ENCODE measurements at regions not wholly inside any gene's neighbourhood (a gene's known extent, or its start where the extent isn't known, plus 50 kb on each side); places are given as distances from the start of the nearest gene placed in this dataset.

DNA sequence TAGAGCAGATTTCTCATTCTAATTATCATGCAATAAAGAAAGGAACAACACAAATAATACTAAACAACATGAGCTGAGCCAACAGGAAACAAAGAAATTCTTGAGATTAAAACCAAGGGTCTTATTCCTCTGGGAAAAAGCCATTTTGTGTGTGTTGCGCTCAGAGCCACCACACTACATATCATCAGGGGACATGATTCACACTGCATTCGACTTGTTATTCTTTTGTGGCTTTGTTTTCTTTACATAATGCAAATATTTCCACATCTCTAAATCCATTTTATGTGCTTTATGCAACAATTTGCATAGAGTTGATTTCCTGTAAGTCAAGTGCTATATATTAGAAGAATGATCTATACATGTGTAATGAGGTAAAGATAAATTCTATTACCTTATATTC lies 719.6 kb downstream of the TBC1D32 start:
- Histone ChIP-seq H3K9me3 (ENCODE audit: low read length) (no peaks in the 10 kb centered on the region), H3K36me3 (ENCODE audit: insufficient read depth, low read length) (no peaks in the 10 kb centered on the region), H3K4me3 (ENCODE audit: low read length) (no peak overlapping the region), H2AFZ (ENCODE audit: low read depth, low read length) (no peak overlapping the region), H3K27me3 (ENCODE audit: insufficient read depth, low read depth, low read length) (no peaks in the 10 kb centered on the region), H3K9ac (ENCODE audit: low read length) (no peak overlapping the region), H4K20me1 (ENCODE audit: insufficient read depth) (no peaks in the 10 kb centered on the region), H3K27ac (ENCODE audit: low read length) (no peak overlapping the region), H3K4me2 (ENCODE audit: low read length) (no peak overlapping the region), H3K79me2 (replicated peaks; ENCODE audit: insufficient read depth, low read length) (no peaks in the 10 kb centered on the region), H3F3A (ENCODE audit: insufficient read depth, low read length, poor library complexity, severe bottlenecking) (no peaks in the 10 kb centered on the region), H3K9me2 (ENCODE audit: insufficient read depth, low read length) (no peaks in the 10 kb centered on the region)
- TF ChIP-seq, protein P1, sequence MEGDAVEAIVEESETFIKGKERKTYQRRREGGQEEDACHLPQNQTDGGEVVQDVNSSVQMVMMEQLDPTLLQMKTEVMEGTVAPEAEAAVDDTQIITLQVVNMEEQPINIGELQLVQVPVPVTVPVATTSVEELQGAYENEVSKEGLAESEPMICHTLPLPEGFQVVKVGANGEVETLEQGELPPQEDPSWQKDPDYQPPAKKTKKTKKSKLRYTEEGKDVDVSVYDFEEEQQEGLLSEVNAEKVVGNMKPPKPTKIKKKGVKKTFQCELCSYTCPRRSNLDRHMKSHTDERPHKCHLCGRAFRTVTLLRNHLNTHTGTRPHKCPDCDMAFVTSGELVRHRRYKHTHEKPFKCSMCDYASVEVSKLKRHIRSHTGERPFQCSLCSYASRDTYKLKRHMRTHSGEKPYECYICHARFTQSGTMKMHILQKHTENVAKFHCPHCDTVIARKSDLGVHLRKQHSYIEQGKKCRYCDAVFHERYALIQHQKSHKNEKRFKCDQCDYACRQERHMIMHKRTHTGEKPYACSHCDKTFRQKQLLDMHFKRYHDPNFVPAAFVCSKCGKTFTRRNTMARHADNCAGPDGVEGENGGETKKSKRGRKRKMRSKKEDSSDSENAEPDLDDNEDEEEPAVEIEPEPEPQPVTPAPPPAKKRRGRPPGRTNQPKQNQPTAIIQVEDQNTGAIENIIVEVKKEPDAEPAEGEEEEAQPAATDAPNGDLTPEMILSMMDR (IDR thresholded peaks at IDR 0.05; ENCODE audit: poor library complexity, severe bottlenecking) = no peak
- TF ChIP-seq RAD21 (conservative IDR thresholded peaks at IDR 0.05) (no peak), EZH2 (IDR thresholded peaks at IDR 0.05; ENCODE audit: borderline replicate concordance, insufficient read depth, low read length, poor library complexity, severe bottlenecking) (no peak), TAF1 (IDR thresholded peaks at IDR 0.05; ENCODE audit: low read depth) (no peak), SMC3 (conservative IDR thresholded peaks at IDR 0.05; ENCODE audit: poor library complexity) (no peak), POLR2AphosphoS5 (IDR thresholded peaks at IDR 0.05) (no peak), MXI1 (conservative IDR thresholded peaks at IDR 0.05; ENCODE audit: poor library complexity, severe bottlenecking) (no peak), EP300 (conservative IDR thresholded peaks at IDR 0.05; ENCODE audit: poor library complexity, severe bottlenecking) (no peak)
- TF ChIP-seq, protein P2, sequence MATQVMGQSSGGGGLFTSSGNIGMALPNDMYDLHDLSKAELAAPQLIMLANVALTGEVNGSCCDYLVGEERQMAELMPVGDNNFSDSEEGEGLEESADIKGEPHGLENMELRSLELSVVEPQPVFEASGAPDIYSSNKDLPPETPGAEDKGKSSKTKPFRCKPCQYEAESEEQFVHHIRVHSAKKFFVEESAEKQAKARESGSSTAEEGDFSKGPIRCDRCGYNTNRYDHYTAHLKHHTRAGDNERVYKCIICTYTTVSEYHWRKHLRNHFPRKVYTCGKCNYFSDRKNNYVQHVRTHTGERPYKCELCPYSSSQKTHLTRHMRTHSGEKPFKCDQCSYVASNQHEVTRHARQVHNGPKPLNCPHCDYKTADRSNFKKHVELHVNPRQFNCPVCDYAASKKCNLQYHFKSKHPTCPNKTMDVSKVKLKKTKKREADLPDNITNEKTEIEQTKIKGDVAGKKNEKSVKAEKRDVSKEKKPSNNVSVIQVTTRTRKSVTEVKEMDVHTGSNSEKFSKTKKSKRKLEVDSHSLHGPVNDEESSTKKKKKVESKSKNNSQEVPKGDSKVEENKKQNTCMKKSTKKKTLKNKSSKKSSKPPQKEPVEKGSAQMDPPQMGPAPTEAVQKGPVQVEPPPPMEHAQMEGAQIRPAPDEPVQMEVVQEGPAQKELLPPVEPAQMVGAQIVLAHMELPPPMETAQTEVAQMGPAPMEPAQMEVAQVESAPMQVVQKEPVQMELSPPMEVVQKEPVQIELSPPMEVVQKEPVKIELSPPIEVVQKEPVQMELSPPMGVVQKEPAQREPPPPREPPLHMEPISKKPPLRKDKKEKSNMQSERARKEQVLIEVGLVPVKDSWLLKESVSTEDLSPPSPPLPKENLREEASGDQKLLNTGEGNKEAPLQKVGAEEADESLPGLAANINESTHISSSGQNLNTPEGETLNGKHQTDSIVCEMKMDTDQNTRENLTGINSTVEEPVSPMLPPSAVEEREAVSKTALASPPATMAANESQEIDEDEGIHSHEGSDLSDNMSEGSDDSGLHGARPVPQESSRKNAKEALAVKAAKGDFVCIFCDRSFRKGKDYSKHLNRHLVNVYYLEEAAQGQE (IDR thresholded peaks at IDR 0.05; ENCODE audit: borderline replicate concordance) = no peak

DNA sequence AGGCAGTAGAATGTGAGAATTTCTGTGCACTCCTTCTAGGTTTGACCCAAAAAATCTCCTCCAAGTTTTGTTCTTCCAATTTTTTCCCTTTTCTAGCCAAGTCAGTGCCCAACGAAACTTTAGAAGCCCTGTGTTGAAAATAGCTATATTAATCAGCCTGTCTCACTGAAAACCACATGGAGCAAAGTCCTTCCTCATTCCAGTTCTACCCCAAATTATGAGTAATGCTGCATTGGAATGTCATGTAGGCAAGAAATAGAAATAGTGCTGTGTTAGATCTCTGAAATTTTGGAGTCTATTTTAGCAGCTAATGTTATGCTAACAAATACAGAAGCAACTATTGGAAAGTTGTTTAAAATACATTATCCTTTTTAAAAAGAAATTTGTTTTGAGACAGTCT lies 725.5 kb downstream of the TBC1D32 start:
- H3K36me3 ChIP-seq (ENCODE audit: insufficient read depth, low read length) = no peaks in the 10 kb centered on the region
- no peak overlapping the region for H3K4me2 ChIP-seq (ENCODE audit: low read length)
- no peaks in the 10 kb centered on the region for H3K79me2 ChIP-seq (replicated peaks; ENCODE audit: insufficient read depth, low read length)
- no peaks in the 10 kb centered on the region for H4K20me1 ChIP-seq (ENCODE audit: insufficient read depth)
- TF ChIP-seq MXI1 (conservative IDR thresholded peaks at IDR 0.05; ENCODE audit: poor library complexity, severe bottlenecking) = no peak
- TF ChIP-seq EP300 (conservative IDR thresholded peaks at IDR 0.05; ENCODE audit: poor library complexity, severe bottlenecking) = no peak
- TF ChIP-seq, protein P1 (IDR thresholded peaks at IDR 0.05; ENCODE audit: poor library complexity, severe bottlenecking) = no peak
- TF ChIP-seq SMC3 (conservative IDR thresholded peaks at IDR 0.05; ENCODE audit: poor library complexity) = no peak
- TF ChIP-seq TAF1 (IDR thresholded peaks at IDR 0.05; ENCODE audit: low read depth) = no peak
- TF ChIP-seq, protein P2 (IDR thresholded peaks at IDR 0.05; ENCODE audit: borderline replicate concordance) = no peak
- no peaks in the 10 kb centered on the region for H3K9me3 ChIP-seq (ENCODE audit: low read length)
- H3F3A ChIP-seq (ENCODE audit: insufficient read depth, low read length, poor library complexity, severe bottlenecking) = no peaks in the 10 kb centered on the region
- H3K27me3 ChIP-seq (ENCODE audit: insufficient read depth, low read depth, low read length) = no peaks in the 10 kb centered on the region
- H2AFZ ChIP-seq (ENCODE audit: low read depth, low read length) = no peak overlapping the region
- no peak overlapping the region for H3K4me3 ChIP-seq (ENCODE audit: low read length)
- no peak overlapping the region for H3K9ac ChIP-seq (ENCODE audit: low read length)
- H3K27ac ChIP-seq (ENCODE audit: low read length) = no peak overlapping the region
- no peaks in the 10 kb centered on the region for H3K9me2 ChIP-seq (ENCODE audit: insufficient read depth, low read length)

Measured in neural cell (in vitro differentiated cells).